OCI-LY3 (cell line): ENCODE measurements at regions not wholly inside any gene's neighbourhood (a gene's known extent, or its start where the extent isn't known, plus 50 kb on each side); places are given as distances from the start of the nearest gene placed in this dataset.

Experiments used
- H2AFZ ChIP-seq: fragments of 200-600, 300-600 bp; shearing (Covaris generic); 2 replicates; pipeline ENCODE4 v1.6.0; 2014; ENCODE audit warnings: antibody characterized with exemption, low read depth, low read length
- H3K27ac ChIP-seq: fragments of 200-600, 300-600 bp; sonication (generic); 2 replicates; pipeline ENCODE4 v1.5.1; 2014; ENCODE audit warnings: mild to moderate bottlenecking, low read length, moderate library complexity, mixed read lengths
- H3K27me3 ChIP-seq: fragments of 200-600, 300-600 bp; sonication (generic); 2 replicates; pipeline ENCODE4 v1.6.1; 2014; ENCODE audit warnings: low read depth, low read length, mixed read lengths
- H3K36me3 ChIP-seq: fragments of 200-600, 300-600 bp; sonication (generic); replicated peaks from 2 replicates; pipeline ENCODE3; 2014; ENCODE audit warnings: low read depth, low read length, mixed read lengths
- H3K4me1 ChIP-seq: fragments of 300-600, 200-600 bp; sonication (generic); 2 replicates; pipeline ENCODE4 v1.6.1; 2014; ENCODE audit warnings: low read length, mixed read lengths
- H3K4me2 ChIP-seq: fragments of 200-600, 300-600 bp; sonication (generic); 2 replicates; pipeline ENCODE4 v1.6.1; 2014; ENCODE audit warnings: low read length, mixed read lengths
- H3K4me3 ChIP-seq: fragments of 300-600, 200-600 bp; sonication (generic); 2 replicates; pipeline ENCODE4 v1.5.1; 2014; ENCODE audit warnings: antibody characterized with exemption, mild to moderate bottlenecking, low read length, moderate library complexity
- H3K79me2 ChIP-seq: fragments of 300-600, 200-600 bp; shearing (Covaris generic); 2 replicates; pipeline ENCODE4 v1.6.1; 2014; ENCODE audit warnings: mild to moderate bottlenecking, low read length, mixed read lengths
- H3K9ac ChIP-seq: fragments of 300-600, 200-600 bp; shearing (Covaris generic); 2 replicates; pipeline ENCODE4 v1.6.0; 2014; ENCODE audit warnings: mild to moderate bottlenecking, low read length, moderate library complexity
- H3K9me3 ChIP-seq: fragments of 200-600, 300-600 bp; shearing (Covaris generic); 2 replicates; pipeline ENCODE4 v1.6.1; 2014; ENCODE audit warnings: low read length, mixed read lengths; ENCODE audit not compliant: insufficient read depth
- H4K20me1 ChIP-seq: fragments of 200-600, 300-600 bp; sonication (generic); 2 replicates; pipeline ENCODE4 v1.6.1; 2016; ENCODE audit warnings: low read length, mixed read lengths; ENCODE audit not compliant: insufficient read depth
- CTCF ChIP-seq: fragments of 200-600, 300-600 bp; sonication (generic); IDR thresholded peaks from 2 replicates; pipeline ENCODE4 v1.5.1; 2014; ENCODE audit warnings: antibody characterized with exemption, low read length, low read depth
- EZH2phosphoT487 ChIP-seq: fragments of 200-600 bp; shearing (Covaris generic); IDR thresholded peaks from 2 replicates; pipeline ENCODE4 v1.6.1; 2018; ENCODE audit warnings: antibody characterized with exemption, mixed run types, low read depth

DNA sequence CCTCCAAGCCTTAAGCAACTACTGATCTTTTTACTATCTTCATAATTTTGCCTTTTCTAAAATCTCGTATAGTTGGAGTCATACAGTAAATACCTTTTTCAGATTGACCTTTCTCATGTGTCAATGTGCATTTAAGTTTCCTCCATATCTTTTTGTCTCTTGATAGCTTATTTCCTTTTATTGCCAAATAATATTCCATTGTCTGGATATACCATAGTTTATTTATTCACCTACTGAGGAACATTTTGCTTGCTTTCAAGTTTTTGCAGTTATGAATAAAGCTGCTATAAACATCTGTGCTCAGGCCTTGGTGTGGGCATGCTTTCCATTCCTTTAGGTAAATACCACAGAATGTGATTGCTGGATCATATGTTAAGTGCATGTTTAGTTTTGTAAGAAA, 161.2 kb upstream of the GNAI1 start:
- Histone ChIP-seq H3K36me3 (no peaks in the 10 kb centered on the region), H4K20me1 (no peaks in the 10 kb centered on the region), H2AFZ (no peak overlapping the region), H3K27ac (no peak overlapping the region), H3K9ac (no peak overlapping the region), H3K4me2 (no peak overlapping the region), H3K4me3 (no peak overlapping the region), H3K9me3 (no peaks in the 10 kb centered on the region), H3K27me3 (no peaks in the 10 kb centered on the region), H3K79me2 (no peaks in the 10 kb centered on the region), H3K4me1 (no peaks in the 10 kb centered on the region)
- no peak for TF ChIP-seq CTCF
- TF ChIP-seq EZH2phosphoT487, result no peak

DNA sequence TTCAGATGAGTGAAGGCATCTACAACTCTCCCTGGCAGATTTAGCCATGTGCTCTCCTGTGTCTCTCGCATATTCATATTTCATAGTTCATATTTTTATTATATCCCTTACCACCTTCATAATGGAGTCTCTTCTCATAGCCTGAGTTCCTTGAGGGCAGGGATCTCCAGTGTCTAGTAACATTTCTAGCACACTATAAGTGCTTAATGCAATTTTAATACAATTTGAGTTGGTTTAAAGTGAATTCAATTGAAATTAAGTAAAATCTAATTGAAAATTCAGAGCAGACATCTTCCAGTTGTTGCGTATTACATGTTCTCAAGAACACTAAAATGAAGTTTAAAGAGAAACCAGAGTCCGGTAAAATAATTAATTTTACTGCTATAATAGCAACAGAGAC, 163.6 kb upstream of the GNAI1 start:
- H3K9me3 ChIP-seq, result no peaks in the 10 kb centered on the region
- H3K36me3 ChIP-seq, result no peaks in the 10 kb centered on the region
- H3K27ac ChIP-seq, result no peak overlapping the region
- H3K4me2 ChIP-seq, result no peak overlapping the region
- H3K27me3 ChIP-seq, result no peaks in the 10 kb centered on the region
- H3K9ac ChIP-seq, result no peak overlapping the region
- H3K4me3 ChIP-seq, result no peak overlapping the region
- no peaks in the 10 kb centered on the region for H3K79me2 ChIP-seq
- no peaks in the 10 kb centered on the region for H4K20me1 ChIP-seq
- no peak overlapping the region for H2AFZ ChIP-seq
- H3K4me1 ChIP-seq, result no peaks in the 10 kb centered on the region
- TF ChIP-seq EZH2phosphoT487 (no peak), CTCF (no peak)

- Histone ChIP-seq H3K79me2 (no peaks in the 10 kb centered on the region), H3K4me2 (no peak overlapping the region), H3K9me3 (no peaks in the 10 kb centered on the region), H3K9ac (no peak overlapping the region), H3K27ac (no peak overlapping the region), H2AFZ (no peak overlapping the region), H3K36me3 (no peaks in the 10 kb centered on the region), H3K4me1 (no peaks in the 10 kb centered on the region), H3K4me3 (no peak overlapping the region), H3K27me3 (no peaks in the 10 kb centered on the region), H4K20me1 (no peaks in the 10 kb centered on the region)
- TF ChIP-seq EZH2phosphoT487 (no peak), CTCF (no peak)
Observed at GRCh38 chr7:79968894-79969293, 165.7 kb upstream of the GNAI1 start.

DNA sequence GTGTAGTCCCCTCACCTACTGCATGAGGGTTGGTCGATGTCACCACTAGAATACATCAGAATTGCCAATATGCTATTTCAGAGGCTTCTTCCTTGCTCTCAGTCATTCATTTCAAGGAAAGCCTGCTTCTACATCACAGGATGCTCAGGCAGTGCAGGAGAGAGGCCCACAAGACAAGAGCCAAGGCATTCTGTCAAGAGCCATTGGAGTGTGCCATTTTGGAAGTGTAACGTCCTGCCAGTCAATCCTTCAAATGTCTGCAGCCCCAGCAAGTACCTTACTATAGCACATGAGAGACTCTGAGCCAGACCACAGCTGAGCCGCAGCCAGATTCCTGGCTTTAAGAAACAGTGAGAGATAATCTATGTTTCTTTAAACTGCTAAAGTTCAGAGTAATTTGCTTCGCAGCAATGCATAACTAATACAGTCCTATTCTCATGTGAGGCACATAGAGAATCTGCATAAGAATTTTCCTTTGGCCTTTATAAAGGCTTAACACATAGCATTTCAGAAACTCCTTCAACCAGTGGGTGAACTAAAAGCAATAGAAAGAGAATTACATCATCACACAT, 166.5 kb upstream of the GNAI1 start:
- Histone ChIP-seq H3K4me3 (no peak overlapping the region), H2AFZ (no peak overlapping the region), H4K20me1 (no peaks in the 10 kb centered on the region), H3K4me1 (no peaks in the 10 kb centered on the region), H3K4me2 (no peak overlapping the region), H3K9ac (no peak overlapping the region), H3K36me3 (no peaks in the 10 kb centered on the region), H3K9me3 (no peaks in the 10 kb centered on the region), H3K79me2 (no peaks in the 10 kb centered on the region), H3K27ac (no peak overlapping the region), H3K27me3 (no peaks in the 10 kb centered on the region)
- TF ChIP-seq EZH2phosphoT487, result no peak
- TF ChIP-seq CTCF, result no peak
